GM12878 (cell line): ENCODE measurements at regions not wholly inside any gene's neighbourhood (a gene's known extent, or its start where the extent isn't known, plus 50 kb on each side); places are given as distances from the start of the nearest gene placed in this dataset.

ENCODE experiments used
- ATAC-seq: fragments of 200-7000 bp; cut with Tn5 transposase; 3 replicates; pipeline ENCODE4 v1.9.1; 2020; ENCODE audit warnings: mild to moderate bottlenecking, moderate library complexity
- BruUV-seq: library from RNA; stranded (reverse); fragments of 400-500 nt; replicated peaks from 2 replicates; lab custom pipeline; 2021; lab: Mats Ljungman, UMichigan
- CTCF ChIA-PET: fragments of 300-600 bp; sonication (Branson Sonifier 250); formaldehyde crosslinking; extraction: SDS; loops from one replicate; lab custom pipeline; 2021; ENCODE audit warnings: inconsistent platforms; lab: Yijun Ruan, JAX
- POLR2A ChIA-PET: fragments of 350-600 bp; formaldehyde crosslinking; extraction: SDS; loops from one replicate; lab custom pipeline; 2021; ENCODE audit warnings: inconsistent platforms; lab: Charles Lee
- RAD21 ChIA-PET: fragments of 300-600 bp; sonication (Branson Sonifier 250); formaldehyde crosslinking; loops from one replicate; lab custom pipeline; 2023; ENCODE audit warnings: antibody characterized with exemption; ENCODE audit not compliant: unreplicated experiment; lab: Charles Lee
- SMC1A ChIA-PET: fragments of 300-600 bp; sonication (Branson Sonifier 250); formaldehyde crosslinking; loops from one replicate; lab custom pipeline; 2023; ENCODE audit not compliant: unreplicated experiment, uncharacterized antibody; lab: Charles Lee
- DNase-seq: peaks from one replicate; pipeline ENCODE4 v3.0.0-alpha.2; 2011; ENCODE audit warnings: low read depth, low spot score
- FAIRE-seq: peaks from 3 replicates; lab custom pipeline; 2011; peaks lifted over from hg19 to GRCh38; lab: Jason Lieb, UNC
- H2AFZ ChIP-seq: 2 replicates; pipeline ENCODE4 v1.6.0; 2011; ENCODE audit warnings: low read depth, low read length, control low read depth; ENCODE audit not compliant: control insufficient read depth
- H3K27ac ChIP-seq: 2 replicates; pipeline ENCODE4 v1.5.1; 2011; ENCODE audit warnings: control low read depth; ENCODE audit not compliant: control insufficient read depth, insufficient read depth
- H3K27me3 ChIP-seq, 2 experiments: replicated peaks in 1 of 2; 2 replicates each; pipeline versions ENCODE4 v1.6.0 to v1.6.1; 2011; ENCODE audit warnings: low read length in 1 of 2; ENCODE audit not compliant: control insufficient read depth in 2 of 2, insufficient read depth in 2 of 2
- H3K36me3 ChIP-seq, 2 experiments: 2 replicates each; pipeline ENCODE4 v1.5.1; 2011; ENCODE audit warnings: low read length in 1 of 2; ENCODE audit not compliant: control insufficient read depth in 2 of 2, insufficient read depth in 2 of 2
- H3K4me1 ChIP-seq: 2 replicates; pipeline ENCODE4 v1.6.1; 2011; ENCODE audit warnings: mild to moderate bottlenecking, low read length, moderate library complexity, mixed read lengths; ENCODE audit not compliant: control insufficient read depth, insufficient read depth
- H3K4me2 ChIP-seq: 2 replicates; pipeline ENCODE4 v1.6.0; 2011; ENCODE audit warnings: control low read depth; ENCODE audit not compliant: control insufficient read depth, insufficient read depth
- H3K4me3 ChIP-seq: fragments of 200-600 bp; sonication (generic); 2 replicates; pipeline ENCODE4 v1.5.1; 2016
- H3K79me2 ChIP-seq: 2 replicates; pipeline ENCODE4 v1.6.0; 2011; ENCODE audit warnings: low read length; ENCODE audit not compliant: control insufficient read depth, insufficient read depth
- H3K9ac ChIP-seq: 2 replicates; pipeline ENCODE4 v1.8.0; 2011; ENCODE audit warnings: low read length, control low read depth, mixed read lengths; ENCODE audit not compliant: control insufficient read depth, insufficient read depth
- H3K9me3 ChIP-seq: replicated peaks from 3 replicates; pipeline ENCODE4 v1.5.1; 2011; ENCODE audit warnings: mild to moderate bottlenecking, low read length; ENCODE audit not compliant: control insufficient read depth, insufficient read depth
- H4K20me1 ChIP-seq: 2 replicates; pipeline ENCODE4 v1.6.0; 2011; ENCODE audit not compliant: control insufficient read depth, insufficient read depth
- BHLHE40 ChIP-seq, 2 experiments: fragments of 450-650 bp in 1 of 2; IDR thresholded peaks; 2 replicates each; pipeline ENCODE4 v1.6.1; 2011 to 2017; ENCODE audit warnings: low read depth in 2 of 2, borderline replicate concordance in 1 of 2, improper control_type of control experiment in 1 of 2, low read length in 1 of 2, mild to moderate bottlenecking in 1 of 2
- CHD4 ChIP-seq: fragments of 200-600 bp; sonication (generic); IDR thresholded peaks from 2 replicates; pipeline ENCODE4 v1.6.1; 2016; ENCODE audit warnings: mild to moderate bottlenecking
- CREB1 ChIP-seq: IDR thresholded peaks from 2 replicates; pipeline ENCODE4 v1.6.1; 2012; ENCODE audit warnings: low read depth, mild to moderate bottlenecking, inconsistent platforms
- FOS ChIP-seq: IDR thresholded peaks from 3 replicates; pipeline ENCODE4 v1.6.1; 2011; ENCODE audit warnings: borderline replicate concordance; ENCODE audit not compliant: insufficient read length; ENCODE audit errors: extremely low read depth
- FOXK2 ChIP-seq: fragments of 450-650 bp; IDR thresholded peaks from 2 replicates; pipeline ENCODE4 v1.6.1; 2017; ENCODE audit warnings: mild to moderate bottlenecking, moderate library complexity
- HCFC1 ChIP-seq: fragments of 150-350 bp; IDR thresholded peaks from 2 replicates; pipeline ENCODE4 v1.6.1; 2014; ENCODE audit warnings: low read length
- IKZF1 ChIP-seq: fragments of 450-650 bp; conservative IDR thresholded peaks from 2 replicates; pipeline ENCODE4 v1.6.1; 2017; ENCODE audit warnings: antibody characterized with exemption, mild to moderate bottlenecking
- IKZF2 ChIP-seq, 2 experiments: fragments of 450-650 bp; IDR thresholded peaks; 2 replicates each; pipeline ENCODE4 v1.6.1; 2017; ENCODE audit warnings: mild to moderate bottlenecking in 2 of 2, moderate library complexity in 2 of 2
- MAX ChIP-seq: IDR thresholded peaks from 2 replicates; pipeline ENCODE4 v1.6.1; 2012; ENCODE audit warnings: low read depth, low read length, improper control_type of control experiment
- MTA2 ChIP-seq: fragments of 450-650 bp; IDR thresholded peaks from 2 replicates; pipeline ENCODE4 v1.6.1; 2016; ENCODE audit warnings: low read depth, mild to moderate bottlenecking, moderate library complexity
- NFYA ChIP-seq: IDR thresholded peaks from 2 replicates; pipeline ENCODE4 v1.6.1; 2011; ENCODE audit warnings: low read depth, mild to moderate bottlenecking, low read length, improper control_type of control experiment, borderline replicate concordance
- NRF1 ChIP-seq: conservative IDR thresholded peaks from 2 replicates; pipeline ENCODE4 v1.6.1; 2011; ENCODE audit warnings: mild to moderate bottlenecking, low read depth, low read length, improper control_type of control experiment
- ZNF384 ChIP-seq: IDR thresholded peaks from 2 replicates; pipeline ENCODE4 v1.6.1; 2012; ENCODE audit warnings: low read depth, mild to moderate bottlenecking, low read length, improper control_type of control experiment, borderline replicate concordance
- ZZZ3 ChIP-seq: IDR thresholded peaks from 2 replicates; pipeline ENCODE4 v1.6.1; 2011; ENCODE audit warnings: low read depth; ENCODE audit not compliant: control insufficient read depth, insufficient read length
- WGBS: methylation state at CpG from one replicate; pipeline ENCODE4 v1.1.6; 2016; ENCODE audit warnings: low lambda C conversion rate; ENCODE audit not compliant: insufficient replicate concordance, insufficient coverage; ENCODE audit errors: missing lambda C conversion rate; 5-methylcytosine and 5-hydroxymethylcytosine counted together
- in situ Hi-C: fragments of 300-500 bp; cut with MboI; formaldehyde crosslinking; loops from 9 replicates; pipeline ENCODE4 v1.14.3; 2018; ENCODE audit warnings: mixed read lengths
- intact Hi-C: fragments of 100-400 bp; cut with micrococcal nuclease; formaldehyde crosslinking; loops from one replicate; pipeline ENCODE4 v1.14.2; 2022; ENCODE audit not compliant: unreplicated experiment

- 17% methylated on average over 6 of the region's 6 CpGs for WGBS
These were observed 231.7 kb upstream of the SRRM4 start for GRCh38 chr12:118749646-118750045.

GRCh38 chr12:118750666-118751065 is 230.7 kb upstream of the SRRM4 start:
- RAD21 ChIA-PET: no interaction called here
- Histone ChIP-seq H3K4me1 (no peaks in the 10 kb centered on the region), H2AFZ (no peak overlapping the region), H3K9me3 (no peaks in the 10 kb centered on the region), H3K4me3 (no peak overlapping the region), H4K20me1 (no peaks in the 10 kb centered on the region), H3K27ac (no peak overlapping the region)
- CTCF ChIA-PET: no interaction called here
- intact Hi-C loops: no loop called here
- no TSS peak for BruUV-seq
- SMC1A ChIA-PET: no interaction called here
- TF ChIP-seq FOXK2 (no peak), FOS (no peak), ZNF384 (no peak), CREB1 (no peak)
- TF ChIP-seq, all 136 proteins: peak for 0
- FAIRE-seq: no peak
- Histone ChIP-seq H3K4me2 (no peak overlapping the region), H3K9ac (no peak overlapping the region), H3K36me3 (no peaks in the 10 kb centered on the region), H3K27me3 (no peaks in the 10 kb centered on the region; a peak in 1 of 4 replicates), H3K79me2 (no peaks in the 10 kb centered on the region)
- 24% methylated on average over 2 of the region's 2 CpGs for WGBS
- ATAC-seq: no peak
- in situ Hi-C loops: no loop called here
- POLR2A ChIA-PET: no interaction called here
- DNase-seq: no peak

More at GRCh38 chr12:118749646-118750045, 231.7 kb upstream of the SRRM4 start:
- Histone ChIP-seq H3K9me3 (no peaks in the 10 kb centered on the region), H3K4me1 (no peaks in the 10 kb centered on the region), H3K79me2 (no peaks in the 10 kb centered on the region), H2AFZ (no peak overlapping the region), H3K27ac (no peak overlapping the region), H3K36me3 (no peaks in the 10 kb centered on the region), H3K27me3 (no peaks in the 10 kb centered on the region; a peak in 1 of 4 replicates), H3K4me2 (no peak overlapping the region), H4K20me1 (no peaks in the 10 kb centered on the region), H3K4me3 (no peak overlapping the region), H3K9ac (no peak overlapping the region)
- TF ChIP-seq NRF1 (no peak), IKZF2 (IDR thresholded peaks at IDR 0.05) (no peak), MTA2 (no peak), HCFC1 (no peak), IKZF1 (no peak), MAX (no peak), CHD4 (no peak), NFYA (no peak), ZZZ3 (no peak), BHLHE40 (IDR thresholded peaks at IDR 0.05; ENCODE audit: borderline replicate concordance in 1 of 2, low read depth in 2 of 2, low read length in 1 of 2) (no peak)
- CTCF ChIA-PET: no interaction called here
- intact Hi-C loops: no loop called here
- RAD21 ChIA-PET: no interaction called here
- SMC1A ChIA-PET: no interaction called here
- no peak for ATAC-seq
- BruUV-seq: no TSS peak
- POLR2A ChIA-PET: no interaction called here
- no peak for DNase-seq
- no peak for FAIRE-seq
- in situ Hi-C loops: no loop called here
